Prostate gland (tissue), 2 donors: ENCODE measurements at regions not wholly inside any gene's neighbourhood (a gene's known extent, or its start where the extent isn't known, plus 50 kb on each side); places are given as distances from the start of the nearest gene placed in this dataset.

Experiments used
- DNase-seq: peaks from one replicate; pipeline ENCODE4 v3.0.0-alpha.2; 2019; ENCODE audit warnings: low spot score
- H3K27ac ChIP-seq, 2 donors: fragments of 200-600 bp; sonication (generic); 2 replicates each; pipeline ENCODE4 v1.5.1; 2017 to 2019
- H3K27me3 ChIP-seq: fragments of 200-600 bp; sonication (generic); replicated peaks from 2 replicates; pipeline ENCODE4 v1.5.1; 2019; ENCODE audit not compliant: insufficient read depth
- H3K36me3 ChIP-seq, 2 donors: fragments of 200-600 bp; sonication (generic); 1 replicate in 1 of 2; 2 replicates in 1 of 2; pipeline versions ENCODE4 v1.5.1 to v1.8.1; 2017 to 2019
- H3K4me1 ChIP-seq: fragments of 200-600 bp; sonication (generic); replicated peaks from 2 replicates; pipeline ENCODE4 v1.5.1; 2019
- H3K4me3 ChIP-seq, 2 donors: fragments of 200-600 bp; sonication (generic); 2 replicates each; pipeline ENCODE4 v1.5.1; 2017 to 2019
- H3K9me3 ChIP-seq: fragments of 200-600 bp; sonication (generic); 2 replicates; pipeline ENCODE4 v1.5.1; 2017
- CTCF ChIP-seq, 4 experiments: fragments of 200-600 bp in 2 of 4; fragments of 450-650 bp in 2 of 4; sonication (generic) in 2 of 4; IDR thresholded peaks; 1 replicate in 3 of 4; 2 replicates in 1 of 4; pipeline ENCODE4 v1.5.1; 2016 to 2019; ENCODE audit warnings: antibody characterized with exemption in 4 of 4, mild to moderate bottlenecking in 2 of 4, moderate library complexity in 2 of 4
- POLR2A ChIP-seq: fragments of 450-650 bp; IDR thresholded peaks from one replicate; pipeline ENCODE4 v1.6.1; 2016; ENCODE audit warnings: antibody characterized with exemption, mild to moderate bottlenecking
- POLR2AphosphoS5 ChIP-seq: sonication (generic); formaldehyde crosslinking; IDR thresholded peaks from one replicate; pipeline ENCODE4 v1.6.1; 2017; ENCODE audit warnings: antibody characterized with exemption
- WGBS: methylation state at CpG from one replicate; pipeline ENCODE4 v1.1.5; 2018; 5-methylcytosine and 5-hydroxymethylcytosine counted together
- intact Hi-C: fragments of 100-400 bp; cut with DNase I; formaldehyde crosslinking; loops from one replicate; pipeline ENCODE4 v1.14.2; 2022

- H3K9me3 ChIP-seq, result no peaks in the 10 kb centered on the region
- intact Hi-C loops, result no loop called here
- WGBS, result 86% methylated on average over 7 of the region's 7 CpGs
- H3K27me3 ChIP-seq, result peaks cover 2% of the 10 kb centered on the region
- no peaks in the 10 kb centered on the region for H3K36me3 ChIP-seq
- DNase-seq, result no peak
- H3K4me1 ChIP-seq, result no peaks in the 10 kb centered on the region
- H3K27ac ChIP-seq, result no peak overlapping the region
- no peak overlapping the region for H3K4me3 ChIP-seq
- TF ChIP-seq POLR2A, result no peak
- TF ChIP-seq POLR2AphosphoS5, result no peak
- no peak for TF ChIP-seq CTCF (IDR thresholded peaks at IDR 0.05)
Observed at GRCh38 chr1:4047666-4048065, 147.6 kb upstream of the C1orf174 start.

- TF ChIP-seq POLR2A (no peak), POLR2AphosphoS5 (no peak), CTCF (IDR thresholded peaks at IDR 0.05) (no peak)
- H3K9me3 ChIP-seq, result no peaks in the 10 kb centered on the region
- 52% methylated on average over 14 of the region's 14 CpGs for WGBS
- no peak for DNase-seq
- no peak overlapping the region for H3K4me3 ChIP-seq
- H3K27me3 ChIP-seq, result peaks cover 2% of the 10 kb centered on the region
- no peaks in the 10 kb centered on the region for H3K4me1 ChIP-seq
- H3K36me3 ChIP-seq, result no peaks in the 10 kb centered on the region
- H3K27ac ChIP-seq, result no peak overlapping the region
- intact Hi-C loops, result no loop called here
Observed at GRCh38 chr1:4048076-4048475, 148.0 kb upstream of the C1orf174 start.

- 64% methylated on average over 9 of the region's 9 CpGs for WGBS
- Histone ChIP-seq H3K27ac (no peak overlapping the region), H3K9me3 (no peaks in the 10 kb centered on the region), H3K4me3 (no peak overlapping the region), H3K4me1 (no peaks in the 10 kb centered on the region), H3K36me3 (no peaks in the 10 kb centered on the region), H3K27me3 (peaks cover 2% of the 10 kb centered on the region)
- intact Hi-C loops, result no loop called here
- no peak for TF ChIP-seq POLR2AphosphoS5
- no peak for TF ChIP-seq POLR2A
- TF ChIP-seq CTCF (IDR thresholded peaks at IDR 0.05), result no peak
- no peak for DNase-seq
Observed at GRCh38 chr1:4048921-4049320, 148.8 kb upstream of the C1orf174 start.

GRCh38 chr1:4050998-4051397, 150.9 kb upstream of the C1orf174 start:
- Histone ChIP-seq H3K36me3 (no peaks in the 10 kb centered on the region), H3K4me1 (no peaks in the 10 kb centered on the region), H3K27ac (no peak overlapping the region), H3K27me3 (peaks cover 2% of the 10 kb centered on the region), H3K9me3 (no peaks in the 10 kb centered on the region), H3K4me3 (no peak overlapping the region)
- TF ChIP-seq CTCF (IDR thresholded peaks at IDR 0.05), result no peak
- no peak for TF ChIP-seq POLR2AphosphoS5
- no peak for TF ChIP-seq POLR2A
- WGBS, result 83% methylated on average over 12 of the region's 12 CpGs
- intact Hi-C loops, result no loop called here
- no peak for DNase-seq

GRCh38 chr1:4052657-4053056, 152.6 kb upstream of the C1orf174 start:
- Histone ChIP-seq H3K4me1 (no peaks in the 10 kb centered on the region), H3K4me3 (no peak overlapping the region), H3K9me3 (no peaks in the 10 kb centered on the region), H3K27ac (no peak overlapping the region), H3K27me3 (peaks cover 2% of the 10 kb centered on the region), H3K36me3 (no peaks in the 10 kb centered on the region)
- WGBS, result 90% methylated on average over 6 of the region's 6 CpGs
- TF ChIP-seq CTCF (IDR thresholded peaks at IDR 0.05) (no peak), POLR2AphosphoS5 (no peak)
- intact Hi-C loops, result no loop called here
- DNase-seq, result no peak
